ENCODE measurements at regions not wholly inside any gene's neighbourhood (a gene's known extent, or its start where the extent isn't known, plus 50 kb on each side); places are given as distances from the start of the nearest gene placed in this dataset.

- TF ChIP-seq, protein P1, sequence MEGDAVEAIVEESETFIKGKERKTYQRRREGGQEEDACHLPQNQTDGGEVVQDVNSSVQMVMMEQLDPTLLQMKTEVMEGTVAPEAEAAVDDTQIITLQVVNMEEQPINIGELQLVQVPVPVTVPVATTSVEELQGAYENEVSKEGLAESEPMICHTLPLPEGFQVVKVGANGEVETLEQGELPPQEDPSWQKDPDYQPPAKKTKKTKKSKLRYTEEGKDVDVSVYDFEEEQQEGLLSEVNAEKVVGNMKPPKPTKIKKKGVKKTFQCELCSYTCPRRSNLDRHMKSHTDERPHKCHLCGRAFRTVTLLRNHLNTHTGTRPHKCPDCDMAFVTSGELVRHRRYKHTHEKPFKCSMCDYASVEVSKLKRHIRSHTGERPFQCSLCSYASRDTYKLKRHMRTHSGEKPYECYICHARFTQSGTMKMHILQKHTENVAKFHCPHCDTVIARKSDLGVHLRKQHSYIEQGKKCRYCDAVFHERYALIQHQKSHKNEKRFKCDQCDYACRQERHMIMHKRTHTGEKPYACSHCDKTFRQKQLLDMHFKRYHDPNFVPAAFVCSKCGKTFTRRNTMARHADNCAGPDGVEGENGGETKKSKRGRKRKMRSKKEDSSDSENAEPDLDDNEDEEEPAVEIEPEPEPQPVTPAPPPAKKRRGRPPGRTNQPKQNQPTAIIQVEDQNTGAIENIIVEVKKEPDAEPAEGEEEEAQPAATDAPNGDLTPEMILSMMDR (IDR thresholded peaks at IDR 0.05) = no peak
- no peak for TF ChIP-seq POLR2A (IDR thresholded peaks at IDR 0.05)
Measured at GRCh38 chr2:128799730-128800129, 481.1 kb upstream of the HS6ST1 start.

All from right lobe of liver (tissue), 4 donors.